ENCODE measurements at regions not wholly inside any gene's neighbourhood (a gene's known extent, or its start where the extent isn't known, plus 50 kb on each side); places are given as distances from the start of the nearest gene placed in this dataset.

GRCh38 chr4:96894621-96895020, 1054.7 kb downstream of the PDHA2 start:
- no peak for TF ChIP-seq POLR2A (IDR thresholded peaks at IDR 0.05)
- no peak for TF ChIP-seq CTCF (IDR thresholded peaks at IDR 0.05)
